ENCODE measurements at regions not wholly inside any gene's neighbourhood (a gene's known extent, or its start where the extent isn't known, plus 50 kb on each side); places are given as distances from the start of the nearest gene placed in this dataset.

DNA sequence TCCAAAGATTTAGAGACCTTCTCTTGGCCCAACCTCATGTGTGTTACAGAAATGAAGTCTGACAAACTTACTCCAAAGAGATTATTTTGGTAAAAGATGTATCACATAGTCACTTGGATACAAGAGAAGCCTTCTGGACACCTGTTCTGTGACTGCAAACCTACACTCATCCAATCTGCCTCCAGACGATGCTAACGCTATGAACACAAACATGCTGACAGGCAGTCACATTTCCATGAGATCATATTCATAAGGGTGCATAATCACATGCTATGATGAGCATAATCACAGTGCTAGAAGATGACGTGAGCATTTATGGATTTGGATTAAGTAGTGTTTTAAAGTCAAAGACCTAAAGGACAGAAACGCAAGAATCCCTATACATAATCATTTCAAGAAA lies 340.2 kb downstream of the HACE1 start:
- TF ChIP-seq, protein P1, sequence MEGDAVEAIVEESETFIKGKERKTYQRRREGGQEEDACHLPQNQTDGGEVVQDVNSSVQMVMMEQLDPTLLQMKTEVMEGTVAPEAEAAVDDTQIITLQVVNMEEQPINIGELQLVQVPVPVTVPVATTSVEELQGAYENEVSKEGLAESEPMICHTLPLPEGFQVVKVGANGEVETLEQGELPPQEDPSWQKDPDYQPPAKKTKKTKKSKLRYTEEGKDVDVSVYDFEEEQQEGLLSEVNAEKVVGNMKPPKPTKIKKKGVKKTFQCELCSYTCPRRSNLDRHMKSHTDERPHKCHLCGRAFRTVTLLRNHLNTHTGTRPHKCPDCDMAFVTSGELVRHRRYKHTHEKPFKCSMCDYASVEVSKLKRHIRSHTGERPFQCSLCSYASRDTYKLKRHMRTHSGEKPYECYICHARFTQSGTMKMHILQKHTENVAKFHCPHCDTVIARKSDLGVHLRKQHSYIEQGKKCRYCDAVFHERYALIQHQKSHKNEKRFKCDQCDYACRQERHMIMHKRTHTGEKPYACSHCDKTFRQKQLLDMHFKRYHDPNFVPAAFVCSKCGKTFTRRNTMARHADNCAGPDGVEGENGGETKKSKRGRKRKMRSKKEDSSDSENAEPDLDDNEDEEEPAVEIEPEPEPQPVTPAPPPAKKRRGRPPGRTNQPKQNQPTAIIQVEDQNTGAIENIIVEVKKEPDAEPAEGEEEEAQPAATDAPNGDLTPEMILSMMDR (IDR thresholded peaks at IDR 0.05), result no peak
- TF ChIP-seq SMC3 (IDR thresholded peaks at IDR 0.05; ENCODE audit: low read depth, low read length) (no peak), EP300 (IDR thresholded peaks at IDR 0.05; ENCODE audit: borderline replicate concordance in 1 of 2, low read depth in 1 of 2, low read length in 1 of 2) (no peak)
